Lung (tissue), 11 donors: ENCODE measurements at regions not wholly inside any gene's neighbourhood (a gene's known extent, or its start where the extent isn't known, plus 50 kb on each side); places are given as distances from the start of the nearest gene placed in this dataset.

Experiments used
- ATAC-seq: fragments of 200-7000 bp; cut with Tn5 transposase; one replicate; pipeline ENCODE4 v1.9.1; 2020; ENCODE audit warnings: moderate number of reproducible peaks; ENCODE audit not compliant: insufficient read depth, low FRiP score
- DNase-seq, 3 donors: peaks; one replicate each; pipeline ENCODE4 v3.0.0-alpha.2; 2013 to 2017
- H3K27ac ChIP-seq, 2 donors: one replicate each; pipeline ENCODE4 v1.5.1; 2013; ENCODE audit warnings: mild to moderate bottlenecking in 2 of 2, moderate library complexity in 2 of 2, control low read depth in 1 of 2, inconsistent platforms in 1 of 2, low read depth in 1 of 2, low read length in 1 of 2
- H3K27me3 ChIP-seq, 3 donors: one replicate each; pipeline ENCODE4 v1.5.1; 2013; ENCODE audit warnings: low read length in 2 of 3; ENCODE audit not compliant: control insufficient read depth in 3 of 3, insufficient read depth in 3 of 3
- H3K36me3 ChIP-seq, 4 donors: one replicate each; pipeline ENCODE4 v1.5.1; 2013; ENCODE audit warnings: low read length in 4 of 4, mild to moderate bottlenecking in 1 of 4, moderate library complexity in 1 of 4; ENCODE audit not compliant: control insufficient read depth in 4 of 4, insufficient read depth in 4 of 4
- H3K4me1 ChIP-seq, 5 donors: one replicate each; pipeline ENCODE4 v1.5.1; 2013; ENCODE audit warnings: low read length in 5 of 5, mild to moderate bottlenecking in 2 of 5, moderate library complexity in 1 of 5; ENCODE audit not compliant: control insufficient read depth in 5 of 5, insufficient read depth in 5 of 5
- H3K4me3 ChIP-seq: one replicate; pipeline ENCODE4 v1.5.1; 2013; ENCODE audit warnings: mild to moderate bottlenecking, control low read depth, moderate library complexity
- H3K9ac ChIP-seq, 2 donors: one replicate each; pipeline ENCODE4 v1.5.1; 2013; ENCODE audit warnings: low read length in 2 of 2, control low read depth in 1 of 2; ENCODE audit not compliant: insufficient read depth in 1 of 2
- H3K9me3 ChIP-seq, 4 donors: one replicate each; pipeline ENCODE4 v1.5.1; 2013; ENCODE audit warnings: low read length in 3 of 4, mild to moderate bottlenecking in 1 of 4, moderate library complexity in 1 of 4; ENCODE audit not compliant: control insufficient read depth in 4 of 4, insufficient read depth in 3 of 4
- WGBS, 2 donors: extraction: QIAGEN DNeasy Blood & Tissue Kit; methylation state at CpG; one replicate each; pipeline ENCODE4 v1.1.7; 2013; 5-methylcytosine and 5-hydroxymethylcytosine counted together
- TF ChIP-seq, protein P1 (sequence below): IDR thresholded peaks from 2 replicates; pipeline ENCODE4 v1.5.1; 2012; ENCODE audit warnings: mild to moderate bottlenecking; ENCODE audit errors: control extremely low read depth, extremely low read depth
- donor health status: control.
- donor health status: control.
- donor health status: Bipolar disorder and iron deficiency.
- donor health status: healthy.
- donor health status: DM: yes; HTN: yes; CAD: no.

DNA sequence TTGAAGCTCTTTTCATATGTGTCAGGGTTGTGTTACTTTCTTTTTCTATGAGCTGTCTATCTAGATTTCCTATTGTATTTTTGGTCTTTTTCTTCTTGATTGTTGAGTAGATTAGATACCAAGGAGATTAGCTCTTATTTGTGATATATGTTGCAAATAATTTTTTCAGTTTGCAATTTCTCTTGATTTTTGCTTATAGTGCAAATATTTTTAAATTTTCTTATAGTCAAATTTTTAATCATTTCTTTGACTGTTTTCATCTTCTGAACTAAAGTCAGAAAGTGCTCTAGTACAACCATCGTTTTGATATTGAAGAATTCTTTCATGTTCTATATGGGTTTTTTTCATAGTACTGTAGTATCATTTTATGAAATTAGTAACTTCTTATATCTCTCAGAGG lies 193.7 kb downstream of the OSTF1 start:
- TF ChIP-seq, protein P1, sequence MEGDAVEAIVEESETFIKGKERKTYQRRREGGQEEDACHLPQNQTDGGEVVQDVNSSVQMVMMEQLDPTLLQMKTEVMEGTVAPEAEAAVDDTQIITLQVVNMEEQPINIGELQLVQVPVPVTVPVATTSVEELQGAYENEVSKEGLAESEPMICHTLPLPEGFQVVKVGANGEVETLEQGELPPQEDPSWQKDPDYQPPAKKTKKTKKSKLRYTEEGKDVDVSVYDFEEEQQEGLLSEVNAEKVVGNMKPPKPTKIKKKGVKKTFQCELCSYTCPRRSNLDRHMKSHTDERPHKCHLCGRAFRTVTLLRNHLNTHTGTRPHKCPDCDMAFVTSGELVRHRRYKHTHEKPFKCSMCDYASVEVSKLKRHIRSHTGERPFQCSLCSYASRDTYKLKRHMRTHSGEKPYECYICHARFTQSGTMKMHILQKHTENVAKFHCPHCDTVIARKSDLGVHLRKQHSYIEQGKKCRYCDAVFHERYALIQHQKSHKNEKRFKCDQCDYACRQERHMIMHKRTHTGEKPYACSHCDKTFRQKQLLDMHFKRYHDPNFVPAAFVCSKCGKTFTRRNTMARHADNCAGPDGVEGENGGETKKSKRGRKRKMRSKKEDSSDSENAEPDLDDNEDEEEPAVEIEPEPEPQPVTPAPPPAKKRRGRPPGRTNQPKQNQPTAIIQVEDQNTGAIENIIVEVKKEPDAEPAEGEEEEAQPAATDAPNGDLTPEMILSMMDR = no peak
- no peaks in the 10 kb centered on the region for H3K36me3 ChIP-seq
- H3K27me3 ChIP-seq = no peaks in the 10 kb centered on the region
- no peak overlapping the region for H3K4me3 ChIP-seq
- DNase-seq (no peak), ATAC-seq (no peak)
- peaks cover 0 to 8% (median 2%) of the 10 kb centered on the region in 4 donors for H3K9me3 ChIP-seq
- H3K27ac ChIP-seq = no peak overlapping the region
- H3K4me1 ChIP-seq = no peaks in the 10 kb centered on the region
- 95 to 96% methylated on average over 1 of the region's 1 CpG for WGBS, 2 donors
- no peak overlapping the region for H3K9ac ChIP-seq

DNA sequence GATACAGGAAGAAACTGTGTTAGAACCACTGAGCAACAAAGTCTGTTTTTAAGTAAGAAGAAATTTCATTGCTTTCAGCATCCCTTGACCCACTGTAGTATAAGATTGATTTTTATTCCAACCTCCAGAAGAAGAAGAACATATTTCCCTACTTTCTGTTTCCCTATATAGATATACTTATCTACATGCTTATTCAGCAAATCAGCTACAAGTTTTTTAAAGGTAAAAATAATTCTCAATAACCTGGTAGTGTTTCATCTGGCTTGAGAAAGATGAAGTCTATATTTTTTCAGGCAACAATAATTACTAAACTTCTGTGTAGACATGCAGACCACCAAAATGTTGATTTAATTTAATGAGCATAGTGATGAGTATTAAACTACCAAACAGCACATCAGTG lies 201.0 kb downstream of the OSTF1 start:
- Histone ChIP-seq H3K4me1 (no peaks in the 10 kb centered on the region), H3K4me3 (no peak overlapping the region), H3K9me3 (peaks cover 0 to 8% (median 4%) of the 10 kb centered on the region in 4 donors), H3K27me3 (no peaks in the 10 kb centered on the region), H3K9ac (no peak overlapping the region), H3K36me3 (no peaks in the 10 kb centered on the region), H3K27ac (no peak overlapping the region)
- DNase-seq = no peak
- TF ChIP-seq, protein P1 = no peak
- no peak for ATAC-seq

DNA sequence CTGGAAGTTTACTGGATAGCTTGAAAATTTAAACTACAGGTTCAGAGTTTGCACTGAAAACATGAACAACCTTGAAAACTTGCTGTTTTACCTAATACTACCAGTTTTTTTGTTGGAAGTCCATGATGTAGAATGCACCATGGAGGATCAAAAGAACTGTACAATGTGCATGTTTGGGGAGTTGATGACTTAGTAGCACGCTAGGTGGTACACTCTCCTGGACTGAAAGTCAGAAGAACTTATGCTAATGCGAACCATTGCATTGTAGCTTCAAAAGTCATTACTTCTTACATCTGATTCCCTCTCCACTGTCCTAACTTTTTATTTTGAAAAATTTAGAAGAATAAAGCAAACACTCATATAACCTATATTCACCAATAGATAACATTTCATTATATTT lies 211.0 kb downstream of the OSTF1 start:
- no peak for DNase-seq
- TF ChIP-seq, protein P1 = no peak

DNA sequence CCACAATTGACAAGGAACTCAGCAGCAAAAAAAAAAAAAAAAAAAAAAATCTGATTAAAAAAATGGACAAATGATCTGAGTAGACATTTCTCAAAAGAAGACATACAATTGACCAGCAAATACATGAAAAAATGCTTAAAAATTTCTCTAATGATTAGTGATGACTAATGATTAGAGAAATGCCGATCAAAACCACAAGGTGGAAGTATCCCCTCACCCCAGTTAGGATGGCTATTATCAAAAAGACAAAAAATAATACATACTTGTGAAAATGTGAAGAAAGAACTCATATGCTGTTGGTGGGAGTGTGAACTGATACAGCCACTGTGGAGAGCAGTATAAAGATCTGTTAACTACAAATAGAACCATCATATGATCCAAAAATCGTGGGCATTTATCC lies 245.3 kb downstream of the OSTF1 start:
- ATAC-seq = no peak
- TF ChIP-seq, protein P1 = no peak

More for the DNA sequence above, 211.0 kb downstream of the OSTF1 start:
- WGBS, 2 donors = 88 to 95% methylated on average over 2 of the region's 2 CpGs
- Histone ChIP-seq H3K4me1 (no peaks in the 10 kb centered on the region), H3K9me3 (peaks cover 0 to 2% (median 0%) of the 10 kb centered on the region in 4 donors), H3K27me3 (no peaks in the 10 kb centered on the region), H3K4me3 (no peak overlapping the region), H3K27ac (no peak overlapping the region), H3K9ac (no peak overlapping the region), H3K36me3 (no peaks in the 10 kb centered on the region)
- no peak for ATAC-seq

More for the DNA sequence above, 245.3 kb downstream of the OSTF1 start:
- H3K9me3 ChIP-seq = no peaks in the 10 kb centered on the region
- H3K36me3 ChIP-seq = no peaks in the 10 kb centered on the region
- no peak overlapping the region for H3K9ac ChIP-seq
- no peaks in the 10 kb centered on the region for H3K4me1 ChIP-seq
- H3K27me3 ChIP-seq = no peaks in the 10 kb centered on the region
- H3K4me3 ChIP-seq = no peak overlapping the region
- no peak overlapping the region for H3K27ac ChIP-seq
- 48 to 62% methylated on average over 2 of the region's 2 CpGs for WGBS, 2 donors
- peak in 1 of 3 donors; percentile 1 for DNase-seq
